WTC11 (cell line): ENCODE measurements at regions not wholly inside any gene's neighbourhood (a gene's known extent, or its start where the extent isn't known, plus 50 kb on each side); places are given as distances from the start of the nearest gene placed in this dataset.

ENCODE experiments used
- ATF6 ChIP-seq: sonication (generic); formaldehyde crosslinking; IDR thresholded peaks from 2 replicates; pipeline ENCODE4 v1.8.1; 2023; ENCODE audit warnings: mild to moderate bottlenecking, missing genetic modification reagents
- CTCF ChIP-seq: fragments of 200-600 bp; IDR thresholded peaks from 2 replicates; pipeline ENCODE4 v1.8.0; 2022; ENCODE audit warnings: antibody characterized with exemption
- E2F4 ChIP-seq: sonication (generic); formaldehyde crosslinking; IDR thresholded peaks from 2 replicates; pipeline ENCODE4 v1.8.1; 2022; ENCODE audit warnings: low read depth, mild to moderate bottlenecking, moderate library complexity, missing genetic modification reagents, borderline replicate concordance
- MAX ChIP-seq: sonication (generic); formaldehyde crosslinking; IDR thresholded peaks from 2 replicates; pipeline ENCODE4 v1.8.0; 2022; ENCODE audit warnings: mild to moderate bottlenecking, missing genetic modification reagents
- MYBL2 ChIP-seq: sonication (generic); formaldehyde crosslinking; IDR thresholded peaks from 2 replicates; pipeline ENCODE4 v1.8.1; 2023; ENCODE audit warnings: mild to moderate bottlenecking, moderate library complexity, missing genetic modification reagents
- PREB ChIP-seq: sonication (generic); formaldehyde crosslinking; IDR thresholded peaks from 2 replicates; pipeline ENCODE4 v1.8.1; 2022; ENCODE audit warnings: mild to moderate bottlenecking, missing genetic modification reagents, moderate library complexity, borderline replicate concordance
- USF2 ChIP-seq: sonication (generic); formaldehyde crosslinking; IDR thresholded peaks from 2 replicates; pipeline ENCODE4 v1.8.1; 2023; ENCODE audit warnings: mild to moderate bottlenecking, missing genetic modification reagents, moderate library complexity
- ZNF121 ChIP-seq: sonication (generic); formaldehyde crosslinking; IDR thresholded peaks from 2 replicates; pipeline ENCODE4 v1.8.0; 2023; ENCODE audit warnings: missing genetic modification reagents

GRCh38 chr1:98482611-98483010 lies 178.9 kb upstream of the SNX7 start:
- TF ChIP-seq CTCF (no peak), USF2 (CRISPR knock-in tag) (no peak), E2F4 (CRISPR knock-in tag) (no peak), PREB (no peak), ZNF121 (CRISPR knock-in tag) (no peak), MAX (no peak), MYBL2 (CRISPR knock-in tag) (no peak), ATF6 (CRISPR knock-in tag) (no peak)
